GM13977 (cell line): ENCODE measurements at regions not wholly inside any gene's neighbourhood (a gene's known extent, or its start where the extent isn't known, plus 50 kb on each side); places are given as distances from the start of the nearest gene placed in this dataset.
"Not testable (repeated sequence)": the region's sequence is repeated elsewhere in the genome, so short reads cannot be mapped to it uniquely, and the experiment has no call there.

Experiments used
- DNase-seq: peaks from one replicate; pipeline ENCODE4 v3.0.0; 2012; ENCODE audit warnings: low spot score
- in situ Hi-C: fragments of 300-500 bp; cut with MboI; formaldehyde crosslinking; loops from one replicate; pipeline ENCODE4 v1.12.0; 2022; ENCODE audit warnings: low sequenced_read_pairs, low pct_unique_long_range_greater_than_20kb, mixed read lengths, inconsistent platforms; ENCODE audit not compliant: unreplicated experiment
- TF ChIP-seq, protein P1 (sequence below): IDR thresholded peaks from 2 replicates; pipeline ENCODE4 v1.5.1; 2012; ENCODE audit warnings: mild to moderate bottlenecking, control low read depth; ENCODE audit not compliant: insufficient read depth; ENCODE audit errors: extremely low read depth, missing control alignments

DNA sequence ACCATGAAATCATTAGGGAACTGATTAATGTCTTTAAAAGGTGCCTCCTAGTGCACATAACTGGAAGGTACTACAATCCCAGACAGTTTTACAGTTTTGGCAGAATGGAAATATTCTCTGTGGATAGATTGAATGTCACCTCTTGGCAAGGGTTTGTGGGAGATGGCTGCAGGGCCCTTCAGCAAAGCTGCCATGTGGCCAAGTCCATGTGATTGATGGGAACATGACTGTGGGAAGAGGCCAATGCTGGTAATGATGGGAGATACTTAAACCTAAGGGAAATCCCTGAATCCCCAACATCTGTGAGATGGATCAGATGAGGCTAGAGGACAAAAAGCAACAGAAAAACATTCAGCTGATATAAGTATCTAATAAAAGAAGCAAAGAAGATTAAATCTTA lies 493.7 kb downstream of the MAGEE1 start:
- DNase-seq: no peak
- in situ Hi-C loops: no loop called here
- TF ChIP-seq, protein P1, sequence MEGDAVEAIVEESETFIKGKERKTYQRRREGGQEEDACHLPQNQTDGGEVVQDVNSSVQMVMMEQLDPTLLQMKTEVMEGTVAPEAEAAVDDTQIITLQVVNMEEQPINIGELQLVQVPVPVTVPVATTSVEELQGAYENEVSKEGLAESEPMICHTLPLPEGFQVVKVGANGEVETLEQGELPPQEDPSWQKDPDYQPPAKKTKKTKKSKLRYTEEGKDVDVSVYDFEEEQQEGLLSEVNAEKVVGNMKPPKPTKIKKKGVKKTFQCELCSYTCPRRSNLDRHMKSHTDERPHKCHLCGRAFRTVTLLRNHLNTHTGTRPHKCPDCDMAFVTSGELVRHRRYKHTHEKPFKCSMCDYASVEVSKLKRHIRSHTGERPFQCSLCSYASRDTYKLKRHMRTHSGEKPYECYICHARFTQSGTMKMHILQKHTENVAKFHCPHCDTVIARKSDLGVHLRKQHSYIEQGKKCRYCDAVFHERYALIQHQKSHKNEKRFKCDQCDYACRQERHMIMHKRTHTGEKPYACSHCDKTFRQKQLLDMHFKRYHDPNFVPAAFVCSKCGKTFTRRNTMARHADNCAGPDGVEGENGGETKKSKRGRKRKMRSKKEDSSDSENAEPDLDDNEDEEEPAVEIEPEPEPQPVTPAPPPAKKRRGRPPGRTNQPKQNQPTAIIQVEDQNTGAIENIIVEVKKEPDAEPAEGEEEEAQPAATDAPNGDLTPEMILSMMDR: no peak

DNA sequence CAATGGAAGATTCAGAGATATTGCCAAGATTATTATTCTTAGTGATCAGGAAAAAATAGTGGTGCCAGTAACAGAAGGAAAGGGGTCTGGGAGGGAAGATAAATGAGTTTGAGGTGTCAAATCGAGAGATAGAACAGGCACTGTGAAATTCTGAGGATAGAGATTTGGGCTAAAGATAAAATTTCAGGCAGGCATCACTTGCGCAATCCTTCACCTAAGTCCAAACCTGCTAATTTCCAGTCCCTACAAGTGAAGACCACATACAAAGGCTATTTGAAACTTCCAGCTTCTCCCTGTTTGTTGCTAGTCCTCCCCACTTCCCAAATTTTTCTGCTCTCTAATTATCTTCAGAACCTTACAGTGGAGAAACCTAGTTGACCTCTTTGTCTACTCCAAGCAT lies 494.6 kb downstream of the MAGEE1 start:
- no peak for DNase-seq
- in situ Hi-C loops: no loop called here
- TF ChIP-seq, protein P1: no peak

DNA sequence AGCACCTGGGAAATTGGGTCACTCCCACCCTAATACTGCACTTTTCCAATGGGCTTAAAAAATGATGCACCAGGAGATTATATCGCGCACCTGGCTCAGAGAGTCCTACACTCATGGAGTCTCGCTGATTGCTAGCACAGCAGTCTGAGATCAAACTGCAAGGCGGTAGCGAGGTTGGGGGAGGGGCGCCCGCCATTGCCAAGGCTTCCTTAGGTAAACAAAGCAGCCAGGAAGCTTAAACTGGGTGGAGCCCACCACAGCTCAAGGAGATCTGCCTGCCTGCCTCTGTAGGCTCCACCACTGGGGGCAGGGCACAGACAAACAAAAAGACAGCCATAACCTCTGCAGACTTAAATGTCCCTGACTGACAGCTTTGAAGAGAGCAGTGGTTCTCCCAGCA lies 497.1 kb downstream of the MAGEE1 start:
- in situ Hi-C loops, DNase-seq: not testable (repeated sequence)

DNA sequence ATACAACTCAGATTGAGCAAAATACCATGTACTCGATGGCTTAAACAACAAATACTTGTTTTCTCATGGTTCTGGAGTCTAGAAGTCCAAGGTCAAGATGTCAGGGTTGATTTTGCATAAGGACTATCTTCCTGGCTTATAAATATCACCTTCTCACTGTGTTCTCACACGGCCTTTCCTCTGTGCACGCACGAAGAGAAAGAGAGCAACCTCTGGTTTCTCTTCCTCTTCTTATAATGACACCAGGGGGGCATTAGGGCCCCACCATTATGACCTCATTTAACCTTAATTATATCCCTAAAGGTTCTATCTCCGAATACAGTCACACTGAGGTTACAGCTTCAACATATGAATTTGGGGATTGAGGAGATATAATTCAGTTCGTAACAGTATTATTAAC lies 504.0 kb downstream of the MAGEE1 start:
- TF ChIP-seq, protein P1: no peak
- in situ Hi-C loops: no loop called here
- DNase-seq: no peak

DNA sequence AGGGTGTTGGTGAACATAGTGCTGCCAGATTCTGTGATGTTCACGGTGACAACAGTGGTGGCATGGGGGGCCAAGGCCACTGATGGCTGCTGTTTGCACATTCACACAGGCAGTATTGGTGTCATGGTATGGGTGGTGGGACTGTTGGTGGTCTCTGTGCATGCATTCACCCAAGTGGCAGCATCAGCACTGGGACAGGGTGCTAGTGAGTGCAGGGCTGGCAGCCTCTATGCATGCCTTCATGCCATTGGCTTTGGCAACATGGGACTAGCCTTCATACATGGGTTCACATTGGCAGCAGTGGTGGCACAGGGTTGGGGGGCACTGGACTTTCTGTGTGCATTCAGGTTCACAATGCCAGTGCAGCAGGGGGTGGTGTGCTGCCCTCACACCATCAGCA lies 489.7 kb upstream of the FGF16 start:
- in situ Hi-C loops: no loop called here
- TF ChIP-seq, protein P1: no peak
- DNase-seq: no peak

DNA sequence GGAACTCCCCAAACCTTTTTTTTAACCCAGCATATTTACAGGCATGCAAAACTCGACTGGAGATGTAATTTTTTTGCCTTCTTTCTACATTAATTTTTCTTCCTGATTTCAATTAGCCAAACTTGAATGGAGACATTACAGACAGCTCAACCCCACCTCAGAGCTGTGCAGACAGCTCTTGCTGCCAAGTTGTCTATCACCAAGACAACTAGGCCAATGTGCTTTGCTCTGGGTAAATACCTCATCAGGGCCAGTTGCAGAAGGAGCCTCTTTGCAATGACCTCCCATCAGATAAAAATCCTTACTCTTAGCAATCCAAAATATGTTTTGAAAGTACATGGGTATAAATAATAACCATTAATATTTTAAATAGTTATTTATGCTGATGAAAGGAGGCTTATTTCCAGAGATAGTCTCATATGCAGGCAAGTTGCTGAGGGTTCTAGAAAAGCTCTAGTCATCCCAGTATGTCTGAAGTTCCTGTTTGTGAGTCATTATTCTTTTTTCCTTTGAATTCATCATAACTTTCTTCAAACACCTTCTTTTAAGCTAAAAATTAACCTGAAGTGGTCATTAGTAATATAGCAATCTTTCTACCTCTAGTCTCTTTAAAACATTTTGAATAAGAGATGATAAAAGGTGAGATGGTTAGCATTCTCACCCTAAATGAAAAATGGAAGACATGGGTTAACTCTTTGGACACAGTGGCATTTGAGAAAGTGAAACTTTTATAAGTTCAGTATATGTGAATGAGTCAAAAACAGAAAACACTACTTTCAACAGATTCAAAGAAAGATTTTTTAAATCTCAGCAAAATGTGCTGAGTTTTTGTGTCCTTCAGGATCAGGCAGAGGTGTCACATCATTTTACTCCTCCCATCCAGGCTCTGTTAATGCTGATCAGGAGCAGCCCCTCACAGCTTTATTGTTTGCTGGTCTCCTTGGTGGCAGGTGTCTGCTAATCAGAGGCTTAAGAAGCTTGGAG lies 475.5 kb upstream of the FGF16 start:
- no peak for DNase-seq
- in situ Hi-C loops: no loop called here
- TF ChIP-seq, protein P1: no peak

DNA sequence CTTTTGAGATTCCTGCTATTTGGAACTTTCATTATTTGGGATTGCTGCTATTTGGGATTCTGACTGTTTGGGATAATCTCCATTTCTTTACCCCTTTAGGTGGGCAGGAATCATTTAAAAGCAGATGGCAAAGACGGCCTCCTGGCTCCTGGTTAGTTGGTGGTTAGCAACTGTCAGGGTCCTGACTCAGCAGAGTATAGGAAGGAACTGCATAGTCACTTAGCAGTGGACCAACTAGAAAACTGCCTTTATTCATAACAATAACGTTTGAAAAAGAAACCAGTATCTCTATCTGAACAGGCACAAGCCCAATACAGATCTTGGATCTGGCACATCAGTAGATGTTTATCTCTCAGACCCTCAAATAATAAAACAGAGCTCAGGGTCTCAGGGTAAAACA lies 469.7 kb upstream of the FGF16 start:
- no peak for DNase-seq
- in situ Hi-C loops: no loop called here
- TF ChIP-seq, protein P1: no peak
